Suprapubic skin (tissue), 3 donors: ENCODE measurements at regions not wholly inside any gene's neighbourhood (a gene's known extent, or its start where the extent isn't known, plus 50 kb on each side); places are given as distances from the start of the nearest gene placed in this dataset.

Source experiments
- POLR2AphosphoS5 ChIP-seq, 3 donors: sonication (generic); formaldehyde crosslinking; IDR thresholded peaks; one replicate each; pipeline ENCODE4 v1.6.1; 2017; ENCODE audit warnings: antibody characterized with exemption in 3 of 3
- TF ChIP-seq, protein P1 (sequence below), 2 donors: fragments of 200-600 bp in 1 of 2; fragments of 450-650 bp in 1 of 2; sonication (generic) in 1 of 2; IDR thresholded peaks; one replicate each; pipeline ENCODE4 v1.5.1; 2016 to 2019; ENCODE audit warnings: antibody characterized with exemption in 2 of 2, mild to moderate bottlenecking in 1 of 2, moderate library complexity in 1 of 2

DNA sequence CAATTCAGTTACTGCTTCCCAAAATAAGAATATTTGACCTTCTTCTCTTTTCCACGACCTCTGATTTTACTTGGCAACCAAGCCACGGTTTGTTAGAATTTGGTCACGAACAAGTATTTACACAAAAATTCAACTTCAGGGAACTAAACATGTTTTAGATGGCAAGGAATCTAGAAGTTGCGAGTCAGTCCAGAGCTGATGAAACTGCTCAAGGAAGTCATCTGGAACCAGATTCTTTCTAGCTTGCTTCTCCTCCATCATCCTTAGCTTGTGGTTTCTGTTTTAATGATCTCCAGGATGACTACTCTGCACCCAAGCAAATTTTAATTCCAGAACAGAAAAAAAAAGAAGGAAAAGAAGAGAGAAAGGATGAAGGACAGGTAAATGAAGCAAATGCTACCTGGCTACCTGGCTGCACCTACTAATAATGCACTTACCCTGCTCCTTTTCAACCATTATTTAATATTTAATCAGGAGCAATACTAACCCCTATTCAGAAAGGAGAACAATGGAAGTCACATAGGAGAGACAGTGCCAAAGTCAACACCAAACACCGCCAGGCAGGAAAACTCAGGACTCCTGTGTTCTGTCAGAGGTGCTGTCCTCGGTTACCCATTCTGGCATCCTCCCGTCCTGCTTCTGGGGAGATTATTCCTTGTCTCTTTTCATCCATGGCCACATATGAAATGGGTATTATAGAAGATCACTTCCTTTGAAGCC lies 54.2 kb upstream of the RGS7 start:
- TF ChIP-seq, protein P1, sequence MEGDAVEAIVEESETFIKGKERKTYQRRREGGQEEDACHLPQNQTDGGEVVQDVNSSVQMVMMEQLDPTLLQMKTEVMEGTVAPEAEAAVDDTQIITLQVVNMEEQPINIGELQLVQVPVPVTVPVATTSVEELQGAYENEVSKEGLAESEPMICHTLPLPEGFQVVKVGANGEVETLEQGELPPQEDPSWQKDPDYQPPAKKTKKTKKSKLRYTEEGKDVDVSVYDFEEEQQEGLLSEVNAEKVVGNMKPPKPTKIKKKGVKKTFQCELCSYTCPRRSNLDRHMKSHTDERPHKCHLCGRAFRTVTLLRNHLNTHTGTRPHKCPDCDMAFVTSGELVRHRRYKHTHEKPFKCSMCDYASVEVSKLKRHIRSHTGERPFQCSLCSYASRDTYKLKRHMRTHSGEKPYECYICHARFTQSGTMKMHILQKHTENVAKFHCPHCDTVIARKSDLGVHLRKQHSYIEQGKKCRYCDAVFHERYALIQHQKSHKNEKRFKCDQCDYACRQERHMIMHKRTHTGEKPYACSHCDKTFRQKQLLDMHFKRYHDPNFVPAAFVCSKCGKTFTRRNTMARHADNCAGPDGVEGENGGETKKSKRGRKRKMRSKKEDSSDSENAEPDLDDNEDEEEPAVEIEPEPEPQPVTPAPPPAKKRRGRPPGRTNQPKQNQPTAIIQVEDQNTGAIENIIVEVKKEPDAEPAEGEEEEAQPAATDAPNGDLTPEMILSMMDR (IDR thresholded peaks at IDR 0.05) = no peak
- no peak for TF ChIP-seq POLR2AphosphoS5 (IDR thresholded peaks at IDR 0.05)
